ENCODE measurements at regions not wholly inside any gene's neighbourhood (a gene's known extent, or its start where the extent isn't known, plus 50 kb on each side); places are given as distances from the start of the nearest gene placed in this dataset.
"Not testable (repeated sequence)": the region's sequence is repeated elsewhere in the genome, so short reads cannot be mapped to it uniquely, and the experiment has no call there.

GRCh38 chr2:111567233-111567632 lies 316.8 kb downstream of the ANAPC1 start:
- H3K79me2 ChIP-seq (ENCODE audit: control insufficient read depth, insufficient read depth, low read length, poor library complexity); H3K14ac ChIP-seq (ENCODE audit: low read length); H3K4me2 ChIP-seq (ENCODE audit: low read length); H2BK12ac ChIP-seq (ENCODE audit: low read length); H3K9me3 ChIP-seq (ENCODE audit: insufficient read depth, low read depth, low read length); H3K18ac ChIP-seq (ENCODE audit: low read length); H3K4ac ChIP-seq (ENCODE audit: low read depth, low read length); H4K91ac ChIP-seq (ENCODE audit: low read depth, low read length); H2BK120ac ChIP-seq (ENCODE audit: insufficient read depth, low read length, poor library complexity); H3K9ac ChIP-seq (ENCODE audit: low read length); H4K8ac ChIP-seq (ENCODE audit: low read depth, low read length); H3K36me3 ChIP-seq (ENCODE audit: control insufficient read depth in 1 of 2, insufficient read depth in 2 of 2, low read length in 2 of 2); H2AFZ ChIP-seq (ENCODE audit: insufficient read depth, low read length, poor library complexity); H3K27me3 ChIP-seq (ENCODE audit: insufficient read depth, low read length); H3K23ac ChIP-seq (ENCODE audit: low read length); H2AK5ac ChIP-seq (ENCODE audit: low read length); H2BK5ac ChIP-seq (ENCODE audit: low read depth, low read length, poor library complexity); H3K4me1 ChIP-seq (ENCODE audit: control insufficient read depth in 1 of 2, insufficient read depth in 2 of 2, low read length in 2 of 2); H3K27ac ChIP-seq (ENCODE audit: low read depth, low read length); DNase-seq; H4K12ac ChIP-seq (ENCODE audit: low read depth, low read length); H3K79me1 ChIP-seq (ENCODE audit: low read length); H3K4me3 ChIP-seq (ENCODE audit: low read depth, low read length): not testable (repeated sequence)
- WGBS (ENCODE audit: extremely low coverage, insufficient coverage, insufficient read length), result no CpG with 5 or more reads among the region's 5 CpGs

- not testable (repeated sequence) for H4K12ac ChIP-seq (ENCODE audit: low read depth, low read length); H2AFZ ChIP-seq (ENCODE audit: insufficient read depth, low read length, poor library complexity); H3K79me1 ChIP-seq (ENCODE audit: low read length); H3K23ac ChIP-seq (ENCODE audit: low read length); H4K91ac ChIP-seq (ENCODE audit: low read depth, low read length); H3K4me3 ChIP-seq (ENCODE audit: low read depth, low read length); H3K4ac ChIP-seq (ENCODE audit: low read depth, low read length); H3K4me1 ChIP-seq (ENCODE audit: control insufficient read depth in 1 of 2, insufficient read depth in 2 of 2, low read length in 2 of 2); DNase-seq; H2BK12ac ChIP-seq (ENCODE audit: low read length); H4K8ac ChIP-seq (ENCODE audit: low read depth, low read length); H3K9me3 ChIP-seq (ENCODE audit: insufficient read depth, low read depth, low read length); H3K36me3 ChIP-seq (ENCODE audit: control insufficient read depth in 1 of 2, insufficient read depth in 2 of 2, low read length in 2 of 2); H3K18ac ChIP-seq (ENCODE audit: low read length); H3K4me2 ChIP-seq (ENCODE audit: low read length); H2AK5ac ChIP-seq (ENCODE audit: low read length); H2BK120ac ChIP-seq (ENCODE audit: insufficient read depth, low read length, poor library complexity); H3K27me3 ChIP-seq (ENCODE audit: insufficient read depth, low read length); H3K9ac ChIP-seq (ENCODE audit: low read length); H2BK5ac ChIP-seq (ENCODE audit: low read depth, low read length, poor library complexity); H3K14ac ChIP-seq (ENCODE audit: low read length); H3K27ac ChIP-seq (ENCODE audit: low read depth, low read length); H3K79me2 ChIP-seq (ENCODE audit: control insufficient read depth, insufficient read depth, low read length, poor library complexity)
- WGBS (ENCODE audit: extremely low coverage, insufficient coverage, insufficient read length), result no CpG with 5 or more reads among the region's 5 CpGs
Measured at GRCh38 chr2:111569356-111570199, 314.4 kb downstream of the ANAPC1 start.

- WGBS (ENCODE audit: extremely low coverage, insufficient coverage, insufficient read length), result no CpG with 5 or more reads among the region's 9 CpGs
- not testable (repeated sequence) for H3K23ac ChIP-seq (ENCODE audit: low read length); H2AFZ ChIP-seq (ENCODE audit: insufficient read depth, low read length, poor library complexity); H3K9ac ChIP-seq (ENCODE audit: low read length); H3K4me1 ChIP-seq (ENCODE audit: control insufficient read depth in 1 of 2, insufficient read depth in 2 of 2, low read length in 2 of 2); H3K14ac ChIP-seq (ENCODE audit: low read length); H3K4me3 ChIP-seq (ENCODE audit: low read depth, low read length); DNase-seq; H3K4ac ChIP-seq (ENCODE audit: low read depth, low read length); H2BK5ac ChIP-seq (ENCODE audit: low read depth, low read length, poor library complexity); H3K36me3 ChIP-seq (ENCODE audit: control insufficient read depth in 1 of 2, insufficient read depth in 2 of 2, low read length in 2 of 2); H2BK12ac ChIP-seq (ENCODE audit: low read length); H3K9me3 ChIP-seq (ENCODE audit: insufficient read depth, low read depth, low read length); H4K91ac ChIP-seq (ENCODE audit: low read depth, low read length); H3K27me3 ChIP-seq (ENCODE audit: insufficient read depth, low read length); H2AK5ac ChIP-seq (ENCODE audit: low read length); H3K4me2 ChIP-seq (ENCODE audit: low read length); H2BK120ac ChIP-seq (ENCODE audit: insufficient read depth, low read length, poor library complexity); H3K18ac ChIP-seq (ENCODE audit: low read length); H4K8ac ChIP-seq (ENCODE audit: low read depth, low read length); H3K27ac ChIP-seq (ENCODE audit: low read depth, low read length); H3K79me1 ChIP-seq (ENCODE audit: low read length); H4K12ac ChIP-seq (ENCODE audit: low read depth, low read length); H3K79me2 ChIP-seq (ENCODE audit: control insufficient read depth, insufficient read depth, low read length, poor library complexity)
Measured at GRCh38 chr2:111570300-111571114, 313.5 kb downstream of the ANAPC1 start.

- not testable (repeated sequence) for H3K9ac ChIP-seq (ENCODE audit: low read length); H2BK120ac ChIP-seq (ENCODE audit: insufficient read depth, low read length, poor library complexity); H3K4me2 ChIP-seq (ENCODE audit: low read length); DNase-seq; H3K79me1 ChIP-seq (ENCODE audit: low read length); H3K27ac ChIP-seq (ENCODE audit: low read depth, low read length); H3K36me3 ChIP-seq (ENCODE audit: control insufficient read depth in 1 of 2, insufficient read depth in 2 of 2, low read length in 2 of 2); H3K79me2 ChIP-seq (ENCODE audit: control insufficient read depth, insufficient read depth, low read length, poor library complexity); H2BK5ac ChIP-seq (ENCODE audit: low read depth, low read length, poor library complexity); H4K12ac ChIP-seq (ENCODE audit: low read depth, low read length); H3K23ac ChIP-seq (ENCODE audit: low read length); H3K9me3 ChIP-seq (ENCODE audit: insufficient read depth, low read depth, low read length); H2AFZ ChIP-seq (ENCODE audit: insufficient read depth, low read length, poor library complexity); H4K8ac ChIP-seq (ENCODE audit: low read depth, low read length); H3K18ac ChIP-seq (ENCODE audit: low read length); H4K91ac ChIP-seq (ENCODE audit: low read depth, low read length); H2BK12ac ChIP-seq (ENCODE audit: low read length); H3K4me1 ChIP-seq (ENCODE audit: control insufficient read depth in 1 of 2, insufficient read depth in 2 of 2, low read length in 2 of 2); H3K14ac ChIP-seq (ENCODE audit: low read length); H2AK5ac ChIP-seq (ENCODE audit: low read length); H3K27me3 ChIP-seq (ENCODE audit: insufficient read depth, low read length); H3K4me3 ChIP-seq (ENCODE audit: low read depth, low read length); H3K4ac ChIP-seq (ENCODE audit: low read depth, low read length)
- no CpG with 5 or more reads among the region's 4 CpGs for WGBS (ENCODE audit: extremely low coverage, insufficient coverage, insufficient read length)
Measured at GRCh38 chr2:111574803-111575202, 309.2 kb downstream of the ANAPC1 start.
